T47D (cell line): ENCODE measurements at regions not wholly inside any gene's neighbourhood (a gene's known extent, or its start where the extent isn't known, plus 50 kb on each side); places are given as distances from the start of the nearest gene placed in this dataset.

Experiments used
- DNase-seq, 2 experiments: peaks; one replicate each; pipeline versions ENCODE4 v3.0.0 to v3.0.0-alpha.2; 2011 to 2012; ENCODE audit warnings: low read depth in 1 of 2, low spot score in 1 of 2
- JUND ChIP-seq: IDR thresholded peaks from 2 replicates; pipeline ENCODE4 v1.6.1; 2012; ENCODE audit warnings: low read depth
- in situ Hi-C: cut with HindIII; loops from 2 replicates; pipeline ENCODE4 v1.10.0; 2016; ENCODE audit warnings: low sequenced_read_pairs, low pct_unique_long_range_greater_than_20kb

DNA sequence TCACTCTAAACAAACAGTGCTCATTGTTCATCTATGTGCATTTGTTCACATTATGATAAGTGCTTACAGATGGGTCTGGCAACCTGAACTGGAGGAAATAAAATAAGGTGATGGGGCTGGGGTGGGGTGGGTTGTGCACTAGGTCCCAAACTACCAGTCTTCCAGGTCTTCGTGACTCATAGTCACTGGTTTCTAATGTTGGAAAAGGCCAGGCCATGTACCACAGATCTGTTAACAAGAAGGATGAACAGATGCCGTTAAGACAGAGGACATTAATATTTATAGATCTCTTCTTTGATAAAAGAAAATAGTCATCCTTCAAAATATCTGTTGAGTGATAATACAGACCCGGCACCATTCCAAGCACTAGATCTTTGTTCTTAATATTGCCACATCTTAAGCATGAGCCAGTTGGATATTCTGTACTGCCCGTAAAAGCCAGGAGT is 71.4 kb upstream of the STARD4 start:
- in situ Hi-C loops: no loop called here
- no peak for TF ChIP-seq JUND
- DNase-seq: no peak

- in situ Hi-C loops: no loop called here
- no peak for DNase-seq
- no peak for TF ChIP-seq JUND
Observed at GRCh38 chr5:111582993-111583601, 70.8 kb upstream of the STARD4 start.

DNA sequence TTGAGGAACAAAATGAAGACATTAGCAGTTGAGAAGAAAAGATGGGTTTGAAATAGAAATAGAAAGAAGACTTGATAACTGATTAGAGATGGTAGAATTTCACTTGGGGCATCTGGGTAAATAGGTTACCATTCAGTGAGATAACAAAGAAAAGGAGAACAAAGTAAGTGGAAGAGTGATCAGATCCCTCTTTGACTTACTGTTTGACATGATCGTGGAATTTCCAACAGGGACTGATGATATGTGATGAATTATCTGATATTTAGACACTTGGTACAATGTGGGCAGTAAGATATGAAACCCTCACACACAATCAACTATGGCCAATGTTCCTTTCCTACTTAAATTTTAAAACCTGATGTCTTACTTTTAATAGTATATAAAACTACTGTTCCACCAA is 70.1 kb upstream of the STARD4 start:
- no peak for TF ChIP-seq JUND
- in situ Hi-C loops: no loop called here
- no peak for DNase-seq

- no peak for TF ChIP-seq JUND
- no peak for DNase-seq
- in situ Hi-C loops: no loop called here
Observed at GRCh38 chr5:111580956-111581355, 68.6 kb upstream of the STARD4 start.

- DNase-seq: no peak
- in situ Hi-C loops: no loop called here
- TF ChIP-seq JUND: no peak
Observed at GRCh38 chr5:111574311-111574710, 62.0 kb upstream of the STARD4 start.

- TF ChIP-seq JUND: no peak
- DNase-seq: peak in 1 of 2 experiments; percentile 30
- in situ Hi-C loops: no loop called here
Observed at GRCh38 chr5:111572561-111572960, 60.2 kb upstream of the STARD4 start.

GRCh38 chr5:111563031-111563822 is 50.9 kb upstream of the STARD4 start:
- no peak for TF ChIP-seq JUND
- DNase-seq: no peak
- in situ Hi-C loops: no loop called here

GRCh38 chr5:111562561-111562960 is 50.2 kb upstream of the STARD4 start:
- TF ChIP-seq JUND: no peak
- in situ Hi-C loops: no loop called here
- DNase-seq: no peak
